Activated CD8-positive, alpha-beta memory T cell treated with anti-CD3 and anti-CD28 coated beads, Interleukin-2, amount 10 ng/mL, durations not matched to agents 7 days and 5 days (primary cell): ENCODE measurements at regions not wholly inside any gene's neighbourhood (a gene's known extent, or its start where the extent isn't known, plus 50 kb on each side); places are given as distances from the start of the nearest gene placed in this dataset.
"Not testable (repeated sequence)": the region's sequence is repeated elsewhere in the genome, so short reads cannot be mapped to it uniquely, and the experiment has no call there.

ENCODE experiments used
- ATAC-seq: fragments of 150-1000 bp; cut with Tn5 transposase; one replicate; pipeline ENCODE4 v1.10.0; 2021; ENCODE audit warnings: moderate library complexity
- CTCF ChIA-PET: fragments of 350-600 bp; sonication (Branson Sonifier 250); formaldehyde crosslinking; loops from one replicate; lab custom pipeline; 2021; ENCODE audit warnings: antibody characterized with exemption; lab: Charles Lee
- DNase-seq: peaks from one replicate; pipeline ENCODE4 v3.0.0-alpha.2; 2020
- H3K27ac Mint-ChIP-seq: one replicate; pipeline ENCODE4 v1.8.0; 2021; ENCODE audit warnings: mild to moderate bottlenecking, mixed read lengths
- H3K27me3 Mint-ChIP-seq: one replicate; pipeline ENCODE4 v1.8.0; 2021; ENCODE audit warnings: mixed read lengths
- H3K36me3 Mint-ChIP-seq: one replicate; pipeline ENCODE4 v1.8.0; 2021; ENCODE audit warnings: mild to moderate bottlenecking, mixed read lengths
- H3K4me1 Mint-ChIP-seq: one replicate; pipeline ENCODE4 v1.8.0; 2021; ENCODE audit warnings: mixed read lengths
- H3K4me3 Mint-ChIP-seq: one replicate; pipeline ENCODE4 v1.8.0; 2021; ENCODE audit warnings: mild to moderate bottlenecking, moderate library complexity, mixed read lengths
- H3K9me3 Mint-ChIP-seq: one replicate; pipeline ENCODE4 v1.8.0; 2022; ENCODE audit warnings: low read depth, mixed read lengths

DNA sequence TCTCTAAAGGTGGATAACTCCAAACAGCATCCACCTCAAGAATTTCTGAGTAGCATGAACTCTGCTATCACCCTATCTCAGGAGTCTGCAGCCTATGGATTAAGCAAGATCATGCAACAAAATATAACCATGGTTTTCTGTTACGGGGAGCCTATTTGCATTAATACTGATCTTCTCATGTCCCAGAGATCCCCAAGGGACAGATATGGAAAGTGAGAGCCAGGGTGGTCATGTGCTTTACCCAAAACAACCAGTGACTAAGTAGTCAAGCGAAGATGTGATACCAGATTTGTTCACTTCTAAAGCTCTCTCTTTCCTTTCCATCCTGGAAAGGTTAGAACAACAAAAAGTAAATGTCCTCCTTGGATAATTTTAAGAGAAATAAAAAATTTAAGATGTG, 125.1 kb downstream of the PRRX1 start:
- no peaks in the 10 kb centered on the region for H3K36me3 Mint-ChIP-seq
- no peak for ATAC-seq
- CTCF ChIA-PET = no interaction called here

DNA sequence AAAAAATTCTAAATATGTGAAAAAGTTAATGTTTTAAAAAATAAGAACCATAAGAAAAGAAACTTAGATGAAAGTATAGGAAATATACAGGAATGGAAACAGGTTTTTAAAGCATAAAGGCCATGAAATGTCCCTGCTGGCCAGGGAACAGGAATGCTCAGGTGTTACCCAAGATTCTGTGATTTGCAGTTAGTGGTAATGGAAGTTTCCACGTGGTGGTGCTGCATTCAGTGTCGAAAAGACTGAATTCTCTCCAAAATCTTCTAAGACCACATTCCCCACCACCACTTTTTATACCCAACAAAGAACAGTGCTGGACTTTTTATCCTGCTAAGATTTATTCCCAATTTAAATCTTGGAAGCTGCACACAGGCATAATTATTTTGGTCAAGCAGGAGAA, 126.2 kb downstream of the PRRX1 start:
- Mint-ChIP-seq H3K4me1 (no peaks in the 10 kb centered on the region), H3K27ac (no peak overlapping the region), H3K27me3 (peaks cover 6% of the 10 kb centered on the region), H3K4me3 (no peak overlapping the region), H3K36me3 (no peaks in the 10 kb centered on the region), H3K9me3 (no peaks in the 10 kb centered on the region)
- DNase-seq = no peak
- ATAC-seq = no peak
- CTCF ChIA-PET = no interaction called here

More for the DNA sequence above, 125.1 kb downstream of the PRRX1 start:
- Mint-ChIP-seq H3K27ac (no peak overlapping the region), H3K4me1 (no peaks in the 10 kb centered on the region), H3K9me3 (no peaks in the 10 kb centered on the region), H3K27me3 (peaks cover 6% of the 10 kb centered on the region), H3K4me3 (no peak overlapping the region)
- no peak for DNase-seq

DNA sequence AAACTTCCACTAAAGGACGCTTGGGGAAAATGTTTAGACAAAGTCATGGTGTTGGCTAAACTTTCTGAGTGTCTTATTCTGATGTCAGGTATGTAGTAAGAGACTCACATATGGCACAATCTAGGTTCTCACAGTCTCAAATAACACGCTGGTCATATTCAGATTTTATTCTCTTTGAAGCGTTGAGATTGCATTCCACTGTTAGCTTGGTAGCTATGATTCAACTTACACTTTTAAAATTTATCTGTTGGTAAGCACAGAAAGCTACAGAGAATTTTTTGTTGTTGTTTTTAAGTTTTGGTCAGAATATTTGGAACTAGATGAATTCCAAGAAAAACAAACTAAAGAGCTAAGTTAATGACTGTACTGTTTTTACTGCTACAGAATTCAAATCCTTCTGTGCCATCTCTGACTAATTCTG, 126.7 kb downstream of the PRRX1 start:
- DNase-seq = no peak
- H3K4me3 Mint-ChIP-seq = no peak overlapping the region
- peaks cover 6% of the 10 kb centered on the region for H3K27me3 Mint-ChIP-seq
- ATAC-seq = no peak
- no peaks in the 10 kb centered on the region for H3K4me1 Mint-ChIP-seq
- H3K36me3 Mint-ChIP-seq = no peaks in the 10 kb centered on the region
- H3K27ac Mint-ChIP-seq = no peak overlapping the region
- no peaks in the 10 kb centered on the region for H3K9me3 Mint-ChIP-seq
- CTCF ChIA-PET = no interaction called here

DNA sequence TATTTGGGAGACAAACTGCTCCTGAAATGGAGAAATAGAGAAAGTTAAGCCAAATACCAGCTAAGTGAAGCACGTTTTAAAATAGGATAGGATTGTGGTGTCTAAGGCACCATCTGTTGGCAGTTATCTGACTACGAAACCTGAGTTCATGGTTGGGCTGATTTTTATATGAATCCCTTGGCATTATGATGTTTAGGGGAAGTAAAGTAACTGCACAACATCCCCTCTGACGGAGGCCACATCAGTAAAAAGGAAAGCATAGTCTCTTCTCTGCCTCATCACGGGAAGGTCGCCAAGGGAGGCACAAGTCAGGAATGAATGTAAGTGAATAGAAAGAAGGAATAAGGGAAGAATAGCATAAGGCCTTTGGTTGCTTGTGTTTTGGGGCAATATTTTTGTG, 128.0 kb downstream of the PRRX1 start:
- CTCF ChIA-PET = no interaction called here
- H3K4me3 Mint-ChIP-seq = no peak overlapping the region
- no peaks in the 10 kb centered on the region for H3K4me1 Mint-ChIP-seq
- H3K36me3 Mint-ChIP-seq = no peaks in the 10 kb centered on the region
- ATAC-seq = no peak
- H3K9me3 Mint-ChIP-seq = no peaks in the 10 kb centered on the region
- no peak overlapping the region for H3K27ac Mint-ChIP-seq
- H3K27me3 Mint-ChIP-seq = peaks cover 6% of the 10 kb centered on the region
- no peak for DNase-seq

DNA sequence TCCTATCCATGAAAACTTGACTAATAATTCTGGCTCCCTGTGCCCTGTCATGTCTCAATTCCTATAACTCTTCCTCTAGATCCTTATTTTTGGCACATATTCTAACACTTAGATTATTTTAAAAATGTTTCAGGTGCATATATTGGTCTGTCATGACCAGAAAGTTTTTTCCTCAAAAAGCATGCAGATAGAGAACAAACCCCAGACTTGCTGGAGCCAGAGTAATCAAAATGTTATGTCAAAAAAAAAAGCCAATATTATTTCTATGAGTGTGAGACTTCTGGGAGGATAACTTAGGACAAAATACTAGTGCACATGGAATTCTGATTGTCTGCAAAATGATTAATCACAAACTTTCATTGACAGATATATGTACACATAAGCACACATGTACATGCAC, 135.1 kb upstream of the MROH9 start:
- H3K27me3 Mint-ChIP-seq = no peaks in the 10 kb centered on the region
- no peak overlapping the region for H3K4me3 Mint-ChIP-seq

DNA sequence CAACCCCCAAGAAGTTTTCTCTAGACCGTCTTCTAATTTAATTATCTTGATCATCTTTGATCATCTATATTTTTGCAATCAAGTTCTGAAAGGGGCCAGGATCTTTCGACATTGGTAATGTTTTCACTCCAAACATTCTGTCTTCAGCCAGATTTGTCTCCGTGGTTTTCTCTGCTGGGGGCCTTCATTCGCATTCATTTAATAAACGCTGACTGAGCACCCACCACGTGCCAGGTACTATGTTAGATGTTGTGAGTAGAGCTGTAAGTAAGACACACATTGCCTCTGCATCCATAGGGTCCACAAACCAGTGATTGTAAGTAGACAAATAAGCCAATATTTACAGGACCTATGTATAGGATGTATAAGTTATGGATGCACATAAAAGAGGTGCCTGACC, 134.5 kb upstream of the MROH9 start:
- CTCF ChIA-PET = no interaction called here
- Mint-ChIP-seq H3K36me3 (no peaks in the 10 kb centered on the region), H3K4me3 (no peak overlapping the region), H3K27me3 (no peaks in the 10 kb centered on the region), H3K4me1 (no peaks in the 10 kb centered on the region), H3K27ac (no peak overlapping the region), H3K9me3 (no peaks in the 10 kb centered on the region)
- ATAC-seq (no peak), DNase-seq (no peak)

More for the DNA sequence above, 135.1 kb upstream of the MROH9 start:
- Mint-ChIP-seq H3K4me1 (no peaks in the 10 kb centered on the region), H3K9me3 (no peaks in the 10 kb centered on the region), H3K27ac (no peak overlapping the region), H3K36me3 (no peaks in the 10 kb centered on the region)
- CTCF ChIA-PET = no interaction called here
- ATAC-seq (no peak), DNase-seq (no peak)

DNA sequence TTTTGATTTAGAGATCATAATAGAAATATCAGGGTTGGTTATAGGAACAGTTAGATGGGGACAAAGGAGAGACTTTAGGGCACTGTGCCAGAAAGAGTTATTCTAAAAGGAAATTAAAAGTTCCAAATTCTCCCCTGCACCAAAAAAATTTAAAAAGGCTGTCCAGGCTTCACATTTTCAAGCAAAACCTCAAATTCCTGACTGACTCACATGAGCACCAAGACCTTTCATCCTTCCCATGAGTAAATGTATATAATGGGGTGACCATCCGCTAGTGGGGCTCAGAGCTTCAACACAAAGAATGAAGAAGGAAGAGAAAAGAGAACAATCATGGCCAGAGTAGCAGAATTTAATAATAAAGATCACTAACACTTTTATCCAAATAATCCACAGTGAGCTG, 131.6 kb upstream of the MROH9 start:
- CTCF ChIA-PET = no interaction called here
- H3K27me3 Mint-ChIP-seq = no peaks in the 10 kb centered on the region
- no peak for ATAC-seq
- H3K27ac Mint-ChIP-seq = no peak overlapping the region
- no peaks in the 10 kb centered on the region for H3K4me1 Mint-ChIP-seq
- no peaks in the 10 kb centered on the region for H3K36me3 Mint-ChIP-seq
- H3K4me3 Mint-ChIP-seq = no peak overlapping the region
- no peaks in the 10 kb centered on the region for H3K9me3 Mint-ChIP-seq
- no peak for DNase-seq

DNA sequence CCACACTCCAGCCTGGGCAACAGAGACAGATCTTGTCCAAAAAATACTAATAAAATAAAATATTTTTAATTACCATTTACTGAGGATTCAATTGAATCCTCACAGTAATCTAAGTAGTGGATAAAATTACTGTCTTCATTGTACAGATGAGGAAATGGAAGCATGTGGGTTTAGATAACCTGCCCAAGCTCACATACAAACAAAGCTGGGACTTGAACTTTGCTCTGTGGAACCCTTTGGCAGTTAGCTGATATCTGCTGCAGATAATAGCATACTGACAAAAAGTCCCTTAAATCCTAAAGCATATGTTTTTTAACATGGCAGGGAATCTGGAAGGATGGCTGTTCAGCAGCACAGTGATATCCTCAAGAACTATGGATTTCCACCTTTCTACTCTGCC, 130.9 kb upstream of the MROH9 start:
- Mint-ChIP-seq H3K9me3 (no peaks in the 10 kb centered on the region), H3K36me3 (no peaks in the 10 kb centered on the region), H3K27ac (no peak overlapping the region), H3K4me1 (no peaks in the 10 kb centered on the region), H3K27me3 (no peaks in the 10 kb centered on the region), H3K4me3 (no peak overlapping the region)
- no peak for DNase-seq
- CTCF ChIA-PET = no interaction called here
- no peak for ATAC-seq

DNA sequence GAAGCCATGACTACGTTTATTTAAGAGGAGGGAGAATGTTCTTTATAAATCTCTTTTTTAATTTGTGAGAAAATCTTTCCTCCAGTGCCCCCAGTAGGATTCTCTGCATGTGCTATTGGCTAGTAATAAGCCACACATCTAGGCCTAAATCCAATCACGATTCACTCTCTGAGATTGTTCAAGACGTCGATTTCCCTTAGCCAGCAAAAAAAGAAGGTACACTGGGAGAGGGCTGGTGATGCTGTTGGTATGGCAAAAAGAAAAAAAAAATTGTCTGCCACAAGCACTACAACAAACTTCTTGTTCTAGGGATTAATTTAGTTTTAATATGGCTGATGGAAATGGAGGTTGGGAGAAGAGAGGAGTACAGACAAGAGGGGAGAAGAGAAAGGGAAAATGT, 130.5 kb upstream of the MROH9 start:
- ATAC-seq (no peak), DNase-seq (no peak)
- Mint-ChIP-seq H3K4me1 (no peaks in the 10 kb centered on the region), H3K36me3 (no peaks in the 10 kb centered on the region), H3K27me3 (no peaks in the 10 kb centered on the region), H3K4me3 (no peak overlapping the region), H3K27ac (no peak overlapping the region), H3K9me3 (no peaks in the 10 kb centered on the region)
- CTCF ChIA-PET = no interaction called here

DNA sequence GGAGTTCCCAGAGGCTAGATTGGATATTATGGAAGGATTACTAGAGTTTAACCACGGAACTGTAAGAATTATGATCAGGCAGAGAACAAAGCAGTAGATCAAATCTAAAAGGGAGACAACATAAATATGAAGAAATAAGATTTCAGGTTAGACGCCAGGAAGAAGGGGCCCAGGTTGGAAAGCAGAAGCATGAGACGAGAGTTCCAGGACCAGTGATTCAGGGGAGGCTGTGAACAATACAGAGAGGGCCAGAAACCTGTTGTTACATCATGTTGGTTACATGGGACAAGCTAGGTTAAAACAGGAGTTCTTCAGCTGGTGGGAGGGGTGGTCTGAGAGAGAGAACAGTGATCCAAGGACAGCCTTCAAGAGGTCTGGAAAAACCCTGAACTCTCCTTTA, 128.4 kb upstream of the MROH9 start:
- CTCF ChIA-PET = no interaction called here
- no peak for DNase-seq
- Mint-ChIP-seq H3K4me3 (no peak overlapping the region), H3K27me3 (no peaks in the 10 kb centered on the region), H3K4me1 (no peaks in the 10 kb centered on the region), H3K27ac (no peak overlapping the region), H3K36me3 (no peaks in the 10 kb centered on the region), H3K9me3 (no peaks in the 10 kb centered on the region)
- no peak for ATAC-seq

DNA sequence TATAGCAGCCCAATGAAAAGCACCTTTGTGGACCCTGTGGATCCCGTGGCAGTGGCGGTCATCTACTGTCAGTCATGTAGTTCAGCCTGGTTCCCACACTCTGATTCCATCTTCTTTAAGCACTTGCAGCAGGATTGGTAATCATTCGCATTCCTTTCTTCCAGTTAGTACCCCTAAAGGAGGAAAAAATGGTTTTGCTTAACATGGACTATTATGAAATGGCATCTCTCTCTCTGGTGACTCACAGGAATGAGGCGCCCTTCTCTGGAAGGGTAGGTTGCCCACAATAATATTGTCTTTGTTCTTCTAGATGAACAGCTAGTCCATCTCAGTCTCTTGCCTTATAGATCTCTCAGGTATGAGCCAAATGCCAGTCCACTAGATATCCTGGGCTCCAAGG, 127.9 kb upstream of the MROH9 start:
- DNase-seq (no peak), ATAC-seq (no peak)
- Mint-ChIP-seq H3K4me3 (no peak overlapping the region), H3K27ac (no peak overlapping the region), H3K4me1 (no peaks in the 10 kb centered on the region), H3K27me3 (no peaks in the 10 kb centered on the region), H3K36me3 (no peaks in the 10 kb centered on the region), H3K9me3 (no peaks in the 10 kb centered on the region)
- CTCF ChIA-PET = no interaction called here

DNA sequence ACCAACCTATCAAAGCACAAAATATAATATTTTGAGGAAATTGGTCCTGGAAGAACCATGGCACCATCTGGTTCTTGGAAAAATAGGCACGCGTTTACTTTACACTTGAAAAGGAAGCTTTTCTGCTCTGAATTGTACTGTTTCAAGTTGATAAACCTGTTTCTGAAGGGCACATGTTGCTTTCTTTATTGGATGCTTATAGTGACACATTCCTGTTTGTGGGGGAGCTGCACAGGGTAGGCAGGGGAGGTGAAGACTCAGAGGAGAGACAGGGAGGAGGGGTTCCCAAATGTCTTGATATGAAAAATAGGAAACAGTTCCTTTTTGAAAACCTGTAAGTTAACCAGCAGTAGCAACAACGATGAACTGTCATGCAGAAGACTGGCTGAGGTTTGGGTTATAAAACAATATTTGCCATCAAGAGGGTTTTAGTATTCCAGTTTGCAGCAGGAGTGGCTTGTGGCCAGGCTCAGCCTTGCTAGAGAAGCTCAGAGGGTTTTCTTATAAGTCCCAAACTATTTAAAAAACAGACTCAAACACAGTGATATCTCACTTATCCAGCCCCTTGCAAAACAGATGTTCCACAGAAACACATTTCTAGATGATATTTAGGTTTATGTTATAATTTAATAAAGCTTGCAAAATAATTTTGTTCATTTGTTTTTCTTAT, 127.0 kb upstream of the MROH9 start:
- CTCF ChIA-PET = no interaction called here
- no peaks in the 10 kb centered on the region for H3K27me3 Mint-ChIP-seq
- no peaks in the 10 kb centered on the region for H3K36me3 Mint-ChIP-seq
- H3K27ac Mint-ChIP-seq = no peak overlapping the region
- no peak overlapping the region for H3K4me3 Mint-ChIP-seq
- no peak for DNase-seq
- no peak for ATAC-seq
- no peaks in the 10 kb centered on the region for H3K4me1 Mint-ChIP-seq
- no peaks in the 10 kb centered on the region for H3K9me3 Mint-ChIP-seq

DNA sequence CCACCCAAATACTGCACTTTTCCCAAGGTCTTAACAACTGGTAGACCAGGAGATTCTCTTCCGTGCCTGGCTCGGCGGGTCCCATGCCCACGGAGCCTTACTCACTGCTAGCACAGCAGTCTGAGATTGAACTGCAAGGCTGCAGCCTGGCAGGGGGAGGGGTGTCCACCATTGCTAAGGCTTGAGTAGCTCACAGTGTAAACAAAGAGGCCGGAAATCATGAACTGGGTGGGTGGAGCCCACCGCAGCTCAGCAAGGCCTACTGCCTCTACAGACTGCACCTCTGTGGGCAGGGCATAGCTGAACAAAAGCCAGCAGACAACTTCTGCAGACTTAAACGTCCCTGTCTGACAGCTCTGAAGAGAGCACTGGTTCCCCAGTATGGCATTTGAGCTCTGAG, 124.3 kb upstream of the MROH9 start:
- H3K36me3 Mint-ChIP-seq, ATAC-seq, H3K4me1 Mint-ChIP-seq, H3K27me3 Mint-ChIP-seq, H3K27ac Mint-ChIP-seq, CTCF ChIA-PET, H3K4me3 Mint-ChIP-seq, DNase-seq, H3K9me3 Mint-ChIP-seq: not testable (repeated sequence)

DNA sequence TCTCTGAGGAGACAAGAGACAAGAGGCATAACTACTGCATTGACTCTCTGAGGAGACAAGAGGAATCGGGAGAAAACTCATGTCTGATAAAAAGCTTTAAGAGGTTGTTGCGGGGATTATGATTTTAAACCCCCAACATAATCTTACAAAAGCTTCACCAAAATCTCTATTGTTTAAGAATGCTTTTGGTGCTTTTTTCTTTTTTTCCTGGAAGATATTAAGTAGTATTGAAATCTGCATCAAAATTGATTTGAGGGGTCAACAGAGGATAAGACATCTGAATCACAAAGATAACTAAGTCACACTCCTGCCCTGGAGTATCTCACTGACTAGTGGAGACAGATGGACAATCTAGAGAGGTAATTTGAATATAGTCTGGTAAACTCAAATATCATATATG, 115.6 kb upstream of the MROH9 start:
- ATAC-seq (no peak), DNase-seq (no peak)
- H3K27ac Mint-ChIP-seq = no peak overlapping the region
- H3K4me3 Mint-ChIP-seq = no peak overlapping the region
- no peaks in the 10 kb centered on the region for H3K9me3 Mint-ChIP-seq
- no peaks in the 10 kb centered on the region for H3K4me1 Mint-ChIP-seq
- no peaks in the 10 kb centered on the region for H3K36me3 Mint-ChIP-seq
- CTCF ChIA-PET = no interaction called here
- H3K27me3 Mint-ChIP-seq = no peaks in the 10 kb centered on the region

DNA sequence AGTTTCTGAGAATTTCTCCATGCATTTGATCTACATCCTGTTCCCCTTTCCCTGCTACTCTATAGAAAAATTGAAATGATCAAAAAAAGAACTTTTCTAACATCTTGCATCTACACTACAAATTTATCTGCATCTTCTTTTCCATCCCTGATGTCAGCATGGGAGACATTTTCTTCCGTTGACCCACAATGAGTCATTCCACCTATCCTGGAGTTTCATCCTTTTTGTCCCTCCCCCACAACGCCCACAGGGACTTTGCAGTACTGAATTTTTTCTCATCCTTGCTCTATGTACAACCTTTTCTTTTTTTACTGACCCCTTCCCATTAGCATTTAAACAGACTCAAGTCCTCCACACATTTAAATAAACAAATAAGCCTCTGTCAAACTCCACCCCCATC, 112.2 kb upstream of the MROH9 start:
- Mint-ChIP-seq H3K27me3 (no peaks in the 10 kb centered on the region), H3K4me1 (no peaks in the 10 kb centered on the region), H3K4me3 (no peak overlapping the region), H3K36me3 (no peaks in the 10 kb centered on the region), H3K9me3 (no peaks in the 10 kb centered on the region), H3K27ac (no peak overlapping the region)
- CTCF ChIA-PET = no interaction called here
- no peak for DNase-seq
- no peak for ATAC-seq
